Fibroblast of peridontal ligament (primary cell): ENCODE measurements at regions not wholly inside any gene's neighbourhood (a gene's known extent, or its start where the extent isn't known, plus 50 kb on each side); places are given as distances from the start of the nearest gene placed in this dataset.

Experiments used
- DNase-seq: peaks from one replicate; pipeline ENCODE4 v3.0.0-alpha.2; 2010; ENCODE audit errors: extremely low read depth

GRCh38 chr18:22673182-22673862 lies 255.6 kb upstream of the CTAGE1 start:
- no peak for DNase-seq

DNA sequence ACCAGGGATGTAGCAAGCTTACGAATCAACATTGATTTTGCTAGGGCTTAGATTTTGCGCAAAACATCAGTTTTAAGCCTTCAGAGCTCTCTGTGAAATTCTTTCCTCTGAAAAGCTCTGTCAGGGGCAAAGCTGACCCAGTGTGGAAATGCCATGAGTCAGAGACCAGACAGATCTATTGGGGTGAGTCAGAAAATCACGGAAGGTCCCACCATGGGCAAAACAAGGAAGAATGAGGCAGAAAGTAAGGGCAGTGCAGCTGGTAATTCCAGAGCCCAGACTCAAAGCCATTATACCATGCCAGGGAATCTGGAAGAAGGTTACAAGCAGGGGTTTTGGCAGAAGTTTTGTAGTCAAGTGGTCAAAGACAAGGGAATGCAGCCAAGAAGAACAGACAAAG lies 256.6 kb upstream of the CTAGE1 start:
- peak; percentile 97 for DNase-seq

DNA sequence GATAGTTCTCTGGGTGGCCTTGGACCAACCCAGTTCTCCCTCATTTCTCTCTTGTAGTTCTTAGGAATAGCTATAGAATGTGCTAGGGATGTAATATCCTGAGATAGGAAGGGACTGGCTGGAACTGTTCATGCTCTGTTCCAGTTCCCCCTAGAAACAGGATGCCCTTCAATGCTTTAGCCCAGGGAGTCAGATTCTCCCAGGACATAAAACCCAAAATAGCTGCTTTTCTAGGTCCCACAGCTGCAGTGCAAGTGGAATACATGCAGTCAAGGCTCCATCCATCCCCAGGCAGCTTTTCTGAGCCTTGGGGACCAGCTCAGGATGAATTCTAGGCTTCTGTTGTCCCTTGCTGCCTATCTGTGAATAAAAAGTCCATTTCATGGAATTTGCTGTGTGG lies 257.3 kb upstream of the CTAGE1 start:
- DNase-seq, result no peak

DNA sequence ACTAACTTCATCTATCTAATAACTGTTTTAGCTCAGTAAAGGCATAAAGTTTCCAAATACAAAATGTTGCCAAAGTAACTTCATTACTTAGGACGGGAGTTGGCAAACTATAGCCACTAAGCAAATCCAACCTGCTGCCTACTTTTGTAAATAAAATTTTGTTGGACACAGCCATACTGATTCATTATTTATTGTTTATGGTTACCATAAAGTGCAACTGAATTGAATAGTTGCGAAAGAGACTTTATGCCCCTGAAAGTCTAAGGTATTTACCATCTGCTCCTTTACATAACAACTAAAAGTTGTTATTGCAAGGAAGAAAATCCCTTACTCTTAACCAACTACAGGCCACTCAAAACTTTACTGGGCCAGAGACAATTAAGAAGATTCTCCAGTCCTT lies 256.7 kb upstream of the RBBP8 start:
- DNase-seq, result peak; percentile 40

DNA sequence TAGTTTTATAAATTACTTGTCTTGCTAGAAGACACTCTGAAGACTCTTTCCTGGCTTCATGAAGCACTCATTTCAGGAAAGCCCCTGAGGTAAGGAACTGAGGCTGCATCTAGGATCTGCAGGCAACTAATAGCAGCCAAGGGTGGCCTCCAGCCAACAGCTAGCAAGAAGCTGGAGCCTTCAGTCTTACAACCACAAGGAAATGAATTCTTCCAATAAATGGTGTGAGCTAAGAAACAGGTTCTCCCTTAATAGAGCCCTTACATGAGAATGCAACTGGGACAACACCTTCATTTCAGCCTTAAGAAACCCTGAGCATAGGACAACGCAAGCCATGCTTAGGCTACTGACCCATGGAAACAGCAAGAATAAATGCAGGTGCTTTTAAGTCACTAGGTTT lies 254.6 kb upstream of the RBBP8 start:
- peak; percentile 27 for DNase-seq

GRCh38 chr18:22680944-22681343 lies 252.2 kb upstream of the RBBP8 start:
- DNase-seq, result no peak

- DNase-seq, result no peak
Observed at GRCh38 chr18:22681908-22682307, 251.2 kb upstream of the RBBP8 start.

GRCh38 chr18:22682720-22683119 lies 250.4 kb upstream of the RBBP8 start:
- DNase-seq, result no peak

DNA sequence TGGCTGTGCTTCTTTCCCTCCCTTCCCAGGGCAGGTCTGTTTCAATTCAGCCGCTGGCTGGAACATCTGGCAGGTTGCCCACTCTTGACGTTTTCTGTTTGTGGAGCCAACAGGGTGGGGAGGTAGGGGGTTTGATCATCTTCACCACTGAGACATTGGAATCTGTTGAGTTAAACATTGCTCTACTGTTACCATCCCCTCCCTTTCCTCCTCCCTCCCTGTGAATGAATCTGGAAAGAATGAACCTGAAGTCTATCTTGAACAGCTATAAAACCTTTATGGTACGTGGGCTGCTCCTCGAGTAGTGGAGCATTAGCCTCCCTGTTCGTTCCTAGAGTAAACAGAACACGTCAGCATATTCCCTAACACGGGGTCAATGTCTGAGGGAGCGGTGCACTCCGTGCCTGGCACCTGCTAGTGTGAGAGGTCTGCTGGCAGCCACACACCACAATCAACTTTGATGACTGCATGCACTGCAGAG lies 249.9 kb upstream of the RBBP8 start:
- peak; percentile 89 for DNase-seq

DNA sequence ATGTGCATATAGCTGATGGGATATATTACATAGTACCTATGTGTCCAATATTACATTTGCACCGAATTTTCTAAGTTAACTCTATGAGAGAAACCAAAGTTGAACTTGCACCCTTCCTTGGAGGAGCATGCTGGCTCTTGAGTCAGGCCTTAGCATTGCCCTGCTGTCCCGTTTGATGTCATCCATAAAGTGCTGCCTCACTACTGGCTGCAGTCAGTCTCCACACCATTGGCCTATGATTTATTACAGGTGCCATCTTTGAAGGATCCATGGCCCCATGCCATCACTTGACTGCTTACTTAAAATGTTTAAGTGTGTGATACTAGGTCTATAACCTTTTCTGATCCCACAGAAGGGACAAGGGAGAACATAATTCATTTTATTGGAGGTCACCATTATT lies 249.3 kb upstream of the RBBP8 start:
- DNase-seq, result no peak

- DNase-seq, result no peak
Observed at GRCh38 chr18:22684268-22684667, 248.9 kb upstream of the RBBP8 start.

DNA sequence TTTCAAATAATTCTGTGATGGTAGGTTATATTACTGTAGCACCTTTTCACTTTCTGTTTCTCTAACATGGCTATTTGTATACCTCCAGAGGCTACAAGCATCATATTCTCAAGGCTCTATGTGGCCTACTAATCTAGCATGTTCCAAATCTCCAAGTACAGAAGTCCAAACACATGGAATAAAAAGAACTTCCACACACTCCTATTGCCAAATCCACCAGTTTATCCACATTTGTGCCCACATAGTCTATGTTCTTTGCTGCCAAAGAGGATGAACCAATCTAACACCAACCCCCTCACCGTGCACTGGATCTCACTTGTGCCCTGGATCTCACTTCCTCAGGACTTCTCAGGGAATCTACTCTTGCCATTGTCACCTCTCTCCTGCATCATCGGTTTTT lies 247.3 kb upstream of the RBBP8 start:
- no peak for DNase-seq

- DNase-seq, result no peak
Observed at GRCh38 chr18:22687892-22688680, 245.0 kb upstream of the RBBP8 start.

- DNase-seq, result no peak
Observed at GRCh38 chr18:22688877-22689496, 244.1 kb upstream of the RBBP8 start.

DNA sequence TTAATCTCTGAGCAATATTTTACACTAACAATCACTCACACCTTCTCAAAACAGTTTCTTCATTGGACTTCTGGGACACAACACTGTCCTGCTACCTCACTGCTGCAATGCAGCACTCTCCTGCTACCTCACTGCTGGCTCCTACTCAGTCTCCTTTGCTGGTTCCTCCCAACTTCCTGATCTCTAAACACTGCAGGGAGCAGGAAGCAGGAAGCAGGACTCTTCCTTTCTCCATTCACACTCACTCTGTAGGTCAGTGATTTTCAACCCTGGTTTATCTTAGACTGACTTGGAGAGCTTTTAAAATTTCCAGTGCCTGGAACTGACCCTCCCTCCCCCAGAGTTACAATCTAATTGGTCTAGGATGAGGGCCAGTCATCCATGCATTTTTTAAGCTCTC lies 243.4 kb upstream of the RBBP8 start:
- DNase-seq, result no peak

DNA sequence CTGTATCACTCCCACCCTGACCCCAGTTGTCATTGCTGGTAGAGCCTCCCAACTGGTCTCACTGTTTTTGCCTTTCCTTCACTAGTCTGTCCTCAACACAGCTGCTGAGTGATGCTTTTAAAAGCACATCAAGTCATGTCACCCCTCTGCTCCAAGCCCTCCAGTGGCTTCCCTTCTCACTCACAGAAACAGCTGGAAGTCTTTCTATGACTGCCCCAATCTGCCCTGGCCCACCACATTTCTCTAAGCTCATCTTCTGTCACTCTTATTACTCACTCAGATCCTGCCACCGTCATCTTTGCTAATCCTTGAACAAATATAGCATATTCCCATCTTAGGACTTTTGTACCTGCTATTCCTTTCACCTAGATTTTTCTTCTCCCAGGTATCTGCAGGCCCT lies 242.6 kb upstream of the RBBP8 start:
- no peak for DNase-seq

GRCh38 chr18:22691946-22692710 lies 241.0 kb upstream of the RBBP8 start:
- peak; percentile 98 for DNase-seq

DNA sequence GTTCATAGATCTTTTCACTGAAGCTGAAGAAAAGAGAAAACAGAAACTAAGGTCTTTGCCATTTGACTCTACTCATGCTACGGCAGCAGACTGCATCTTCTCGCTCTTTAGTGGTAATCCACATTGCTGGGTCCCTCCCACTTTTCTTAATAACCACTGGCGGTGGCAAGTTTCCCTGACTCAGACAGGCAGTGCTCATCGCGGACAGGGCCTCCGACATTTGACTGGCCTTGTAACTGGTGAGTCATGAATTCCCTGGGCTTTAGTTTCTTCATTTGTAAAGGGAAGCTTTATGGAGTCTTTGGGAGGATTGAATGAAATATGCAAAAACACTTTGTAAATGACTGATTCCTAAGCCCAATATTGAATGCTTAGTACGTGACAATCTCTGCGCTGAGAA lies 238.2 kb upstream of the RBBP8 start:
- DNase-seq, result peak; percentile 96

GRCh38 chr18:22695674-22696073 lies 237.5 kb upstream of the RBBP8 start:
- DNase-seq, result no peak

DNA sequence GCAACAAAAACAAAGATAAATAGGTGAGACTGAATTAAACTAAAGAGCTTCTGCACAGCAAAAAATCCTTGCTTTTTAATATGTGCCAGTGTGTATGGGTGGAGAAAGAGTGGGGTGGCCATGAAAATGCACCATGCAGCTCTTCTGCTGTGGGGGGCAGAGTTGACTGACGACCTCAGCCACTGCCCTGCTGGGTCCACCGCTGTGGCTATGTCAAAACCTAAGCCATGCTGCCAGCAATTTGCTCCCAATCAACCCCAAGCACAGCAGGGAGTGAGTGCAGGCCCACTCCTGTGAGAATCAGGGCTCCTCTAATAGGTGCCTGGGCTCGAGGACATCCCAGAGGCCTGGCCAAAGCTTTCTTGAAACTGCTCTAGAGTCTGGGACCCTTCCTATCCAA lies 235.6 kb upstream of the RBBP8 start:
- DNase-seq, result no peak

DNA sequence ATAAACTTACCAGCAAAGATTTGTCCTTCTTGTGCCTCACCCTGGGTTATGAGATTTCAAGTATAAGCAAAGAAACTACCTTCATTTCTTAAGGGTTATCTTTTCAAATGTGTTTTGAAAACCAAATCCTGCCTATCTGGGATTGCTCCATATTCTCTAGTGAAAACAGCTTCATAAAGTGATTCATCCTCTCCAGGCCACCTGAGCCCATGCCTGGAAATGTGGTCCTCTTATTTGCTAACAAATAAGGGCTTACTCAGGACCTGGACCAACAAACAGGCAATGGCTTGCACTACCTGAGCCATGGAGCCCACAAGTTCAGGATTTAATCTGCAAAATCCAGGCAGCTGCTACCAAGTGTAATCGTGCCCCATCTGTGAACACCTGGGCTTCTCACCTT lies 234.4 kb upstream of the RBBP8 start:
- no peak for DNase-seq

DNA sequence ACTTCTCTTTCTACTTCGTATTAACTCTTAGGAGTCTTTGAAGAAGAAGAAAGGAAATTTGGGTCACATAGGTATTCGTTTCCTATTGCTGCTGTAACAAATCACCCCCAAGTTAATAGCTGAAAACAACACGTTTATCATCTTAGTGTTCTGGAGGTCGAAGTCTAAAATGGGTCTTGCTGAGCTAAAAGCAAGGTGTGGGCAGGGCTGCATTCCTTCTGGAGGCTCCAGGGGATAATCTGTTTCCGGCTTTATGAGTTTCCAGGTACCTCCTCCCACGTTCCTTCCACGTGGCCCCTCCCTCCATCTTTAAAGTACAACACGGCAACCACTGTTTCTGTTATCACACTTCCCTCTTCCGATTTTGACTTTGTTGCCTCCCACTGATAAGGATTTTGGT lies 233.5 kb upstream of the RBBP8 start:
- no peak for DNase-seq
